AG04450 (cell line): ENCODE measurements at regions not wholly inside any gene's neighbourhood (a gene's known extent, or its start where the extent isn't known, plus 50 kb on each side); places are given as distances from the start of the nearest gene placed in this dataset.

Source experiments
- CTCF ChIA-PET: fragments of 300-600, 350-600 bp; formaldehyde crosslinking; extraction: SDS; loops from one replicate; lab custom pipeline; 2022; ENCODE audit warnings: antibody characterized with exemption, inconsistent platforms; lab: Charles Lee
- POLR2A ChIA-PET: fragments of 350-600 bp; formaldehyde crosslinking; extraction: SDS; loops from one replicate; lab custom pipeline; 2021; ENCODE audit warnings: antibody characterized with exemption, inconsistent platforms; lab: Yijun Ruan, JAX
- DNase-seq: peaks from one replicate; pipeline ENCODE4 v3.0.0-alpha.2; 2011; ENCODE audit warnings: low read depth, low spot score
- H3K27ac ChIP-seq: one replicate; pipeline ENCODE4 v1.5.1; 2012; ENCODE audit warnings: low read depth, low read length, control low read depth
- H3K27me3 ChIP-seq: one replicate; pipeline ENCODE4 v1.6.0; 2012; ENCODE audit warnings: low read length; ENCODE audit not compliant: control insufficient read depth, insufficient read depth
- H3K4me3 ChIP-seq: 2 replicates; pipeline ENCODE4 v1.5.1; 2011; ENCODE audit warnings: mild to moderate bottlenecking, low read depth, low read length, control low read depth
- H3K9me3 ChIP-seq: 2 replicates; pipeline ENCODE4 v1.5.1; 2012; ENCODE audit warnings: low read length; ENCODE audit not compliant: control insufficient read depth, insufficient read depth
- CTCF ChIP-seq: IDR thresholded peaks from 2 replicates; pipeline ENCODE4 v1.5.1; 2011; ENCODE audit warnings: low read depth, low read length, control low read depth, inconsistent platforms

GRCh38 chr9:106298997-106299396, 564.0 kb upstream of the ZNF462 start:
- Histone ChIP-seq H3K4me3 (no peak overlapping the region), H3K27ac (no peak overlapping the region), H3K27me3 (no peaks in the 10 kb centered on the region), H3K9me3 (peaks cover 3% of the 10 kb centered on the region; the same call in 1 of the 2 replicates)
- DNase-seq: no peak
- ChIA-PET POLR2A (no interaction called here), CTCF (no interaction called here)
- no peak for TF ChIP-seq CTCF

- no peak overlapping the region for H3K27ac ChIP-seq
- H3K27me3 ChIP-seq: no peaks in the 10 kb centered on the region
- no peak for TF ChIP-seq CTCF
- ChIA-PET CTCF (no interaction called here), POLR2A (no interaction called here)
- DNase-seq: no peak
- peaks cover 3% of the 10 kb centered on the region for H3K9me3 ChIP-seq
- H3K4me3 ChIP-seq: no peak overlapping the region
Observed at GRCh38 chr9:106304401-106304920, 558.5 kb upstream of the ZNF462 start.

GRCh38 chr9:106305428-106306133, 557.4 kb upstream of the ZNF462 start:
- TF ChIP-seq CTCF: no peak
- Histone ChIP-seq H3K27ac (no peak overlapping the region), H3K27me3 (no peaks in the 10 kb centered on the region), H3K9me3 (peaks cover 3% of the 10 kb centered on the region), H3K4me3 (no peak overlapping the region)
- no peak for DNase-seq
- ChIA-PET CTCF (no interaction called here), POLR2A (no interaction called here)

- DNase-seq: no peak
- no peak overlapping the region for H3K4me3 ChIP-seq
- no peak for TF ChIP-seq CTCF
- H3K27me3 ChIP-seq: no peaks in the 10 kb centered on the region
- CTCF ChIA-PET: no interaction called here
- H3K27ac ChIP-seq: no peak overlapping the region
- H3K9me3 ChIP-seq: peaks cover 3% of the 10 kb centered on the region
- POLR2A ChIA-PET: no interaction called here
Observed at GRCh38 chr9:106307670-106308069, 555.3 kb upstream of the ZNF462 start.

GRCh38 chr9:106309925-106310324, 553.0 kb upstream of the ZNF462 start:
- ChIA-PET POLR2A (no interaction called here), CTCF (no interaction called here)
- DNase-seq: no peak

More at GRCh38 chr9:106309925-106310324, 553.0 kb upstream of the ZNF462 start:
- Histone ChIP-seq H3K4me3 (no peak overlapping the region), H3K9me3 (no peaks in the 10 kb centered on the region; the same call in 1 of the 2 replicates), H3K27me3 (no peaks in the 10 kb centered on the region), H3K27ac (no peak overlapping the region)
- no peak for TF ChIP-seq CTCF
